HG03066 (cell line): ENCODE measurements at regions not wholly inside any gene's neighbourhood (a gene's known extent, or its start where the extent isn't known, plus 50 kb on each side); places are given as distances from the start of the nearest gene placed in this dataset.

Experiments used
- ATAC-seq: cut with Tn5 transposase; IDR thresholded peaks from one replicate; pipeline ENCODE4 v1.9.1; 2021; ENCODE audit warnings: low read depth; ENCODE audit not compliant: unreplicated experiment

GRCh38 chr1:234730770-234731568, 121.0 kb upstream of the IRF2BP2 start:
- peak; percentile 39 for ATAC-seq

- ATAC-seq, result no peak
These were observed 120.4 kb upstream of the IRF2BP2 start for GRCh38 chr1:234730475-234730769.

- ATAC-seq, result no peak
These were observed 119.8 kb upstream of the IRF2BP2 start for GRCh38 chr1:234729561-234730474.

GRCh38 chr1:234728740-234729139, 118.8 kb upstream of the IRF2BP2 start:
- ATAC-seq, result no peak

GRCh38 chr1:234727018-234727940, 117.3 kb upstream of the IRF2BP2 start:
- ATAC-seq, result peak; percentile 40

GRCh38 chr1:234726359-234726943, 116.5 kb upstream of the IRF2BP2 start:
- no peak for ATAC-seq

GRCh38 chr1:234725177-234726132, 115.5 kb upstream of the IRF2BP2 start:
- no peak for ATAC-seq

GRCh38 chr1:234724516-234725176, 114.7 kb upstream of the IRF2BP2 start:
- peak; percentile 11 for ATAC-seq

GRCh38 chr1:234722904-234723720, 113.1 kb upstream of the IRF2BP2 start:
- no peak for ATAC-seq

GRCh38 chr1:234722270-234722704, 112.3 kb upstream of the IRF2BP2 start:
- no peak for ATAC-seq

- ATAC-seq, result no peak
These were observed 111.7 kb upstream of the IRF2BP2 start for GRCh38 chr1:234721476-234722269.

- no peak for ATAC-seq
These were observed 110.9 kb upstream of the IRF2BP2 start for GRCh38 chr1:234720709-234721441.

GRCh38 chr1:234719454-234720251, 109.7 kb upstream of the IRF2BP2 start:
- ATAC-seq, result no peak

- ATAC-seq, result no peak
These were observed 108.8 kb upstream of the IRF2BP2 start for GRCh38 chr1:234718496-234719453.
